IPS-NIHi7 (cell line): ENCODE measurements at regions not wholly inside any gene's neighbourhood (a gene's known extent, or its start where the extent isn't known, plus 50 kb on each side); places are given as distances from the start of the nearest gene placed in this dataset.
"Not testable (repeated sequence)": the region's sequence is repeated elsewhere in the genome, so short reads cannot be mapped to it uniquely, and the experiment has no call there.

Experiments used
- DNase-seq: peaks from one replicate; pipeline ENCODE4 v3.0.0; 2012; ENCODE audit warnings: mixed read lengths; ENCODE audit errors: extremely low spot score

- DNase-seq: no peak
Observed at GRCh38 chr17:63290784-63291183, 155.3 kb downstream of the CYB561 start.

- DNase-seq: no peak
Observed at GRCh38 chr17:63291258-63291657, 154.8 kb downstream of the CYB561 start.

GRCh38 chr17:63292421-63292820 is 153.7 kb downstream of the CYB561 start:
- no peak for DNase-seq

- no peak for DNase-seq
Observed at GRCh38 chr17:63293323-63294075, 152.6 kb downstream of the CYB561 start.

GRCh38 chr17:63294776-63295175 is 151.3 kb downstream of the CYB561 start:
- DNase-seq: no peak

- no peak for DNase-seq
Observed at GRCh38 chr17:63295288-63295687, 150.8 kb downstream of the CYB561 start.

GRCh38 chr17:63295839-63296590 is 150.1 kb downstream of the CYB561 start:
- no peak for DNase-seq

GRCh38 chr17:63298916-63299315 is 147.2 kb downstream of the CYB561 start:
- not testable (repeated sequence) for DNase-seq

- DNase-seq: no peak
Observed at GRCh38 chr17:63304704-63305261, 141.3 kb downstream of the CYB561 start.

- DNase-seq: no peak
Observed at GRCh38 chr17:63305857-63306256, 140.2 kb downstream of the CYB561 start.

GRCh38 chr17:63306855-63307254 is 139.3 kb downstream of the CYB561 start:
- no peak for DNase-seq

- DNase-seq: no peak
Observed at GRCh38 chr17:63308272-63308671, 137.8 kb downstream of the CYB561 start.

- DNase-seq: no peak
Observed at GRCh38 chr17:63309021-63309420, 137.1 kb downstream of the CYB561 start.

- no peak for DNase-seq
Observed at GRCh38 chr17:63311416-63311937, 134.6 kb downstream of the CYB561 start.

- no peak for DNase-seq
Observed at GRCh38 chr17:63314761-63315160, 131.3 kb downstream of the CYB561 start.

GRCh38 chr17:63316100-63316499 is 130.0 kb downstream of the CYB561 start:
- no peak for DNase-seq

GRCh38 chr17:63317166-63317840 is 128.8 kb downstream of the CYB561 start:
- no peak for DNase-seq

GRCh38 chr17:63325808-63326207 is 120.3 kb downstream of the CYB561 start:
- no peak for DNase-seq

GRCh38 chr17:63329876-63330275 is 116.2 kb downstream of the CYB561 start:
- DNase-seq: no peak

GRCh38 chr17:63331301-63332061 is 114.6 kb downstream of the CYB561 start:
- DNase-seq: no peak

- no peak for DNase-seq
Observed at GRCh38 chr17:63332286-63332685, 113.8 kb downstream of the CYB561 start.
